ENCODE measurements at regions not wholly inside any gene's neighbourhood (a gene's known extent, or its start where the extent isn't known, plus 50 kb on each side); places are given as distances from the start of the nearest gene placed in this dataset.

DNA sequence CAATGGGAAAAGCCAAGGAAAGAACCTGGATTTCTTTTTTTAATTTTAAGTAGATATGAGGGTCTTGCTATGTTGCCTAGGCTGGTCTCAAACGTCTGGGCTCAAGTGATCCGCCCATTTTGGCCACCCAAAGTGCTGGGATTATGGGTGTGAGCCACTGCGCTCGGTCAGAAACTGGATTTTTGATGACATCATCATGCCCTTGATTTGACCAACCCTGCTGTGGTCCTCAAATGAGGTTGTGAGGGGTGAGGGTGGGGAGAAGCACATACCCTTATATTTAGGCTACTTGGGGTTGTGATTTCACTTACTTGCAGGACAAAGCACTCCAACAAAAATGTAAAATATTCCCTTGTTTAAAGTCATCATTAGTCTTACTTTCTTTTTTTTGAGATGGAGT, 70.4 kb downstream of the C3orf38 start:
- no peak for TF ChIP-seq CTCF (IDR thresholded peaks at IDR 0.05)
- no peak for TF ChIP-seq POLR2A (IDR thresholded peaks at IDR 0.05)
